Caco-2 (cell line): ENCODE measurements at regions not wholly inside any gene's neighbourhood (a gene's known extent, or its start where the extent isn't known, plus 50 kb on each side); places are given as distances from the start of the nearest gene placed in this dataset.

Source experiments
- BruUV-seq: library from RNA; stranded (reverse); fragments of 400-500 nt; replicated peaks from 2 replicates; lab custom pipeline; 2021; lab: Mats Ljungman, UMichigan
- CTCF ChIA-PET: fragments of 300-600 bp; sonication (Branson Sonifier 250); formaldehyde crosslinking; loops from one replicate; lab custom pipeline; 2022; ENCODE audit warnings: antibody characterized with exemption; lab: Charles Lee
- POLR2A ChIA-PET: fragments of 300-600 bp; sonication (Branson Sonifier 250); formaldehyde crosslinking; loops from one replicate; lab custom pipeline; 2022; ENCODE audit warnings: antibody characterized with exemption; lab: Charles Lee
- DNase-seq, 2 experiments: peaks; one replicate each; pipeline versions ENCODE4 v3.0.0 to v3.0.0-alpha.2; 2020 to 2022
- H3K27me3 ChIP-seq: replicated peaks from 2 replicates; pipeline ENCODE4 v1.6.0; 2011; ENCODE audit warnings: low read length; ENCODE audit not compliant: control insufficient read depth, insufficient read depth
- H3K36me3 ChIP-seq: 2 replicates; pipeline ENCODE4 v1.5.1; 2011; ENCODE audit warnings: low read length; ENCODE audit not compliant: control insufficient read depth, insufficient read depth
- H3K4me1 ChIP-seq: fragments of 250-450 bp; sonication (Bioruptor Pico); 2 replicates; pipeline ENCODE4 v1.5.1; 2020; ENCODE audit warnings: mild to moderate bottlenecking
- H3K4me3 ChIP-seq: 2 replicates; pipeline ENCODE4 v1.5.1; 2011; ENCODE audit warnings: low read depth, mild to moderate bottlenecking, control low read depth, low read length
- H3K9me3 ChIP-seq: fragments of 250-450 bp; sonication (Bioruptor Pico); 2 replicates; pipeline ENCODE4 v1.5.1; 2020; ENCODE audit warnings: mild to moderate bottlenecking, moderate library complexity
- H3K27ac Mint-ChIP-seq: one replicate; pipeline ENCODE4 v1.8.0; 2022; ENCODE audit warnings: mixed read lengths; ENCODE audit not compliant: unreplicated experiment
- H3K27me3 Mint-ChIP-seq: one replicate; pipeline ENCODE4 v1.8.0; 2022; ENCODE audit warnings: mixed read lengths; ENCODE audit not compliant: insufficient read depth, unreplicated experiment
- H3K36me3 Mint-ChIP-seq: one replicate; pipeline ENCODE4 v1.8.0; 2022; ENCODE audit warnings: mild to moderate bottlenecking, mixed read lengths; ENCODE audit not compliant: insufficient read depth, unreplicated experiment
- H3K4me1 Mint-ChIP-seq: one replicate; pipeline ENCODE4 v1.8.0; 2022; ENCODE audit warnings: low read depth, mixed read lengths; ENCODE audit not compliant: unreplicated experiment
- H3K4me3 Mint-ChIP-seq: one replicate; pipeline ENCODE4 v1.8.0; 2022; ENCODE audit warnings: mild to moderate bottlenecking, moderate library complexity, mixed read lengths; ENCODE audit not compliant: unreplicated experiment
- H3K9me3 Mint-ChIP-seq: one replicate; pipeline ENCODE4 v1.8.0; 2022; ENCODE audit warnings: mixed read lengths; ENCODE audit not compliant: unreplicated experiment
- CTCF ChIP-seq, 2 experiments: fragments of 200-600 bp in 1 of 2; IDR thresholded peaks; 1 replicate in 1 of 2; 2 replicates in 1 of 2; pipeline versions ENCODE4 v1.5.1 to v1.8.0; 2011 to 2022; ENCODE audit warnings: antibody characterized with exemption in 1 of 2, control low read depth in 1 of 2, inconsistent platforms in 1 of 2, low read depth in 1 of 2, low read length in 1 of 2, mild to moderate bottlenecking in 1 of 2, moderate library complexity in 1 of 2; ENCODE audit not compliant: insufficient read depth in 1 of 2, severe bottlenecking in 1 of 2, unreplicated experiment in 1 of 2
- intact Hi-C: fragments of 100-400 bp; cut with micrococcal nuclease; formaldehyde crosslinking; loops from one replicate; pipeline ENCODE4 v1.10.0; 2022; ENCODE audit not compliant: unreplicated experiment

- peaks cover 2% of the 10 kb centered on the region for H3K4me1 Mint-ChIP-seq
- no peak for DNase-seq
- peaks cover 15% of the 10 kb centered on the region for H3K9me3 Mint-ChIP-seq
- Histone ChIP-seq H3K27me3 (no peaks in the 10 kb centered on the region), H3K36me3 (no peaks in the 10 kb centered on the region), H3K4me1 (peaks cover 5% of the 10 kb centered on the region; the same call in 1 of the 2 replicates), H3K4me3 (no peak overlapping the region), H3K9me3 (peaks cover 8% of the 10 kb centered on the region; the same call in 1 of the 2 replicates)
- H3K4me3 Mint-ChIP-seq: no peak overlapping the region
- H3K27me3 Mint-ChIP-seq: no peaks in the 10 kb centered on the region
- CTCF ChIA-PET: no interaction called here
- no peaks in the 10 kb centered on the region for H3K36me3 Mint-ChIP-seq
- TF ChIP-seq CTCF (IDR thresholded peaks at IDR 0.05; ENCODE audit: insufficient read depth in 1 of 2, low read depth in 1 of 2, low read length in 1 of 2, severe bottlenecking in 1 of 2, unreplicated experiment in 1 of 2): no peak
- intact Hi-C loops: no loop called here
- POLR2A ChIA-PET: no interaction called here
- H3K27ac Mint-ChIP-seq: no peak overlapping the region
- no TSS peak for BruUV-seq
Measured at GRCh38 chr21:29449306-29449950, 150.7 kb downstream of the BACH1 start.

DNA sequence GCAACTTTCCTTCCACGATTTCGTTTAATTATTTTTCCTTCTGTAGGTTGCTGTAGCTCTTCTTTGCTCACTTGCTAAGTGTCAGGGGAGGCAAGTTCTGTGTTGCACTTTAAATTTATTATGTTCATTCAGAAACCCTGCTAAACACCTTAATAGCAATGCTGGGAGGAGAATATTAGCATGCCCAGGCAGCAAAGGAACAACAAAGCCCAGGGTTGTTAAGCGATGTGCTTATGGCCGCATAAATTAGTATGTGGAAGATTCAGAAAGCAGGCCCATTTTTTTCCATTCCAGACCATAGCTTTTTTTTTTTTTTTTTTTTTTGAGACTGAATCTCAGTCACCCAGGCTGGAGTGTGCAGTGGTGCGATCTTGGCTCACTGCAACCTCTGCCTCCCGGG lies 151.3 kb downstream of the BACH1 start:
- intact Hi-C loops: no loop called here
- Mint-ChIP-seq H3K4me3 (no peak overlapping the region), H3K27ac (no peak overlapping the region), H3K4me1 (no peaks in the 10 kb centered on the region), H3K9me3 (peaks cover 15% of the 10 kb centered on the region), H3K27me3 (no peaks in the 10 kb centered on the region), H3K36me3 (no peaks in the 10 kb centered on the region)
- no peak for DNase-seq
- ChIA-PET CTCF (no interaction called here), POLR2A (no interaction called here)
- H3K36me3 ChIP-seq: no peaks in the 10 kb centered on the region
- TF ChIP-seq CTCF (IDR thresholded peaks at IDR 0.05; ENCODE audit: insufficient read depth in 1 of 2, low read depth in 1 of 2, low read length in 1 of 2, severe bottlenecking in 1 of 2, unreplicated experiment in 1 of 2): no peak
- H3K4me3 ChIP-seq: no peak overlapping the region
- no TSS peak for BruUV-seq
- H3K9me3 ChIP-seq: peaks cover 4% of the 10 kb centered on the region; the same call in 1 of the 2 replicates
- H3K27me3 ChIP-seq: no peaks in the 10 kb centered on the region
- H3K4me1 ChIP-seq: no peaks in the 10 kb centered on the region; the same call in 1 of the 2 replicates

- no peaks in the 10 kb centered on the region for H3K36me3 Mint-ChIP-seq
- Histone ChIP-seq H3K27me3 (no peaks in the 10 kb centered on the region), H3K4me3 (no peak overlapping the region), H3K9me3 (peaks cover under 1% of the 10 kb centered on the region; the same call in 1 of the 2 replicates), H3K4me1 (no peaks in the 10 kb centered on the region), H3K36me3 (no peaks in the 10 kb centered on the region)
- H3K4me3 Mint-ChIP-seq: no peak overlapping the region
- TF ChIP-seq CTCF (IDR thresholded peaks at IDR 0.05; ENCODE audit: insufficient read depth in 1 of 2, low read depth in 1 of 2, low read length in 1 of 2, severe bottlenecking in 1 of 2, unreplicated experiment in 1 of 2): no peak
- no peaks in the 10 kb centered on the region for H3K27me3 Mint-ChIP-seq
- H3K4me1 Mint-ChIP-seq: no peaks in the 10 kb centered on the region
- intact Hi-C loops: no loop called here
- H3K27ac Mint-ChIP-seq: no peak overlapping the region
- H3K9me3 Mint-ChIP-seq: peaks cover 12% of the 10 kb centered on the region
- ChIA-PET POLR2A (no interaction called here), CTCF (no interaction called here)
- DNase-seq: no peak
- BruUV-seq: no TSS peak
Measured at GRCh38 chr21:29453511-29453910, 154.8 kb downstream of the BACH1 start.
